Stimulated activated CD4-positive, alpha-beta T cell treated with anti-CD3 and anti-CD28 coated beads, Interleukin-1b, Interleukin-23, amount 100 ng/mL, for 48 hours (primary cell): ENCODE measurements at regions not wholly inside any gene's neighbourhood (a gene's known extent, or its start where the extent isn't known, plus 50 kb on each side); places are given as distances from the start of the nearest gene placed in this dataset.
"Not testable (repeated sequence)": the region's sequence is repeated elsewhere in the genome, so short reads cannot be mapped to it uniquely, and the experiment has no call there.

Source experiments
- DNase-seq: peaks from one replicate; pipeline ENCODE4 v3.0.0-alpha.2; 2020

GRCh38 chr6:68233623-68234022, 401.5 kb upstream of the ADGRB3 start:
- no peak for DNase-seq

DNA sequence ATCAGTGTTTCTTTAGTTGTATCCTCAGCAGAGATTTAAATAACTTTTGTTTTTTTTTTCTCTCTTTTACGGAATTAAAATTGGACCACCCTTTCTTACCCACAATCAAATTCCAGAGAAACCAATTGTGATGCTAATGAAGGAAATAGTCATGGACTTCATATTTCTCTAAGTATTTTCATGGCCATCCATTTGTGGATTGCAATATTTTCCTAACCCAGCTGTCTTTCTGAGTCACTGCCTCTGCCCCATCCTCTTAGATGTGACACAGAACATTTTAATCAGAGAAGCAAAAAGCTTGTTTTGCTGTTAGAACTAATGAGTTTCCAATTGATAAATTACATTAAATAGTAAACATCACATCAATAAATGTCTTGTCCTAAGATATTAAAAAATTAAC, 405.5 kb upstream of the ADGRB3 start:
- DNase-seq: no peak

GRCh38 chr6:68226460-68226859, 408.6 kb upstream of the ADGRB3 start:
- DNase-seq: no peak

DNA sequence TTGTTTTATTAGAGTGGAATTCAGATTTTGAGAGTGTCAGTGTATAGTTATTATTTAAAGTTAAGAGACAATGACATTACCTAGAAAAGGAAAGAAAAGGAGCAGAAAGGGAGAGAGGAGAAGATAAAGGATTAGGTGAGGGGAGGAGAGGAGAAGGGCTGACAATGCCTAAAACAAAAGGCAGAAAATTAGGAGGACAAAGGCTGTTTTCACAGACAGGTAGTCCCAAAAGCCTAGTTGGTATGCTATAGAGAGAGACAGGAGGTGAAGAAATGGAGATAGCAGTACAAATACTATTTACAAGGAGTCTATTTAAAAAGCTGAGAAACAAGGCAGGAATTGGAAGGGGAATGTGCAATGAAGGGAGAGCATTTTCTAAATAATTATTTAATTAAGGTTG, 409.4 kb upstream of the ADGRB3 start:
- DNase-seq: no peak

DNA sequence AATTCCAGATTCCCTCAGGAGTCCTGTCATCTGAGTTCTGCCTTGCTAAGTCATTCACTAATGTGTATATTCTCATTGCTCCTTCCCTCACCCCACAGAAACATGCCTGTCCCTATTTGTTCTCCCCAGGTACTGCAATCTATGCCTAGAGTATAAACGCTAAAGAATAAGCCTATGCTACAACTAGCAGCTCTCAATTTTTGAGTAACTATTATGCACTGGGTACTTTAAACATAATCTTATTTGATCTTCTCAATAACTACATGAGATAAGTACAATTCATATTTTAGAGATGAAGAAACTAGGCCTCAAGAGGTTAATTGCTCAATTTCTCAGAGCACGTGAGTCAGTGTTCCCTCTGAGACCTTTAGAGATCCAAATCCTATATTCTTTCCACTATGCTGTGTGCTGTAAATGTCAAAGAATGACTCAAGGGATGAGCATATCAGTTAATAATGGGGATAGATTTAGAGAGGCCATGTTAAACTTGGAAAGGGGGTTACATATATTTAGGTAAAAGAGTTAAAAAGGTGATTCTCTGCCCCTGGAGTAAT, 423.8 kb upstream of the ADGRB3 start:
- no peak for DNase-seq

GRCh38 chr6:68207612-68208011, 427.5 kb upstream of the ADGRB3 start:
- not testable (repeated sequence) for DNase-seq

DNA sequence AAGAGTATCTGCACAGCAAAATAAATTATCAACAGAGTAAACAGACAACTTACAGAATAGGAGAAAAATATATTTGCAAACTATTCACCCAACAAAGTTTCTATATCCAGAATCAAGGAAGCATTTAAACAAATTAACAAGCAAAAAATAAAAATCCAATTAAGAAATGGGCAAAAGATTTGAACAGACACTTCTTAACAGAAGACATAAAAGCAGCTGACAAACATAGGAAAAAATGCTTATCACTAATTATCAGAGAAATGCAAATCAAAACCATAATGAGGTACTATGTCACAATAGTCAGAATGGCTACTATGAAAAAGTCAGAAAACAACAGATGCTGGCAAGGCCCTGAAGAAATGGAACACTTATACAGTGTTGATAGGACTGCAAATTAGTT, 434.2 kb upstream of the ADGRB3 start:
- no peak for DNase-seq

GRCh38 chr6:68197356-68197755, 437.7 kb upstream of the ADGRB3 start:
- DNase-seq: no peak

DNA sequence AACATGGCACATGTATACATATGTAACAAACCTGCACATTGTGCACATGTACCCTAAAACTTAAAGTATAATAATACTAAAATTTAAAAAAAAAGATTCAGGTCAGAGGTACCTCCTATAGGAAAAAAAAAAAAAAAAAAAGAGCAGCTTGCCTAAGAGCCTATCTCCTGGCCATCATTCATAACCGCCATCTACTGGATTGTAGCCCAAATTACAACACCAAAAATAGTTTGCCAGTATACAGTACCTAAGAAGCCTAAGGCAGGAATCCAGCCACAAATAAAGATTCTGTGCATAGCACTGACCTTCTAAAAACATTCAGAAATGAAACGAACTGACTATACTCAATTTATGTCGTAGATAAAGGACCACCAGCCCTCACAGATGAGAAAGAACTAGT, 438.4 kb upstream of the ADGRB3 start:
- no peak for DNase-seq

DNA sequence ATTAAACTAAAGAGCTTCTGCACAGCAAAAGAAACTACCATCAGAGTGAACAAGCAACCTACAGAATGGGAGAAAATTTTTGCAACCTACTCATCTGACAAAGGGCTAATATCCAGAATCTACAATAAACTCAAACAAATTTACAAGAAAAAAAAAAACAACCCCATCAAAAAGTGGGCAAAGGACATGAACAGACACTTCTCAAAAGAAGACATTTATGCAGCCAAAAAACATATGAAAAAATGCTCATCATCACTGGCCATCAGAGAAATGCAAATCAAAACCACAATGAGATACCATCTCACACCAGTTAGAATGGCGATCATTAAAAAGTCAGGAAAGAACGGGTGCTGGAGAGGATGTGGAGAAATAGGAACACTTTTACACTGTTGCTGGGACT, 439.3 kb upstream of the ADGRB3 start:
- DNase-seq: not testable (repeated sequence)

GRCh38 chr6:68194846-68195478, 440.1 kb upstream of the ADGRB3 start:
- no peak for DNase-seq

DNA sequence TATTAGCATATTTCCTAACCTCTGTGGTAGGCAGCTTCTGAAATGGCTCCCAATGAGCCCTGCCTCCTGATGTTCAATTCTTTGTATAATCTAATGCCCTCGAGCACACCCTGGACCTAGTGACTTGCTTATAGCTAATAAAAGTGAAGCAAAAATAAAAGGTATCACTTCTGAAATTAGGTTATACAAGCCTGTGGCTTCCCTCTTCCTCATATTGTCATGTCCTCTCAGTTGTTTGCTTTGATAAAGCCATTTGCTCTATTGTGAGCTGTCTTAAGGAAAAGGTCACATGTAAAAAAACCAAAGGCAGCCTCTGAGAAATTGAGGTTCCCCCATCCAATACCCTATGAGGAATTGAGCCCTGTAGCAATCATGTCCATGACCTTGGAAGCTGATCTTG, 442.1 kb upstream of the ADGRB3 start:
- DNase-seq: no peak

DNA sequence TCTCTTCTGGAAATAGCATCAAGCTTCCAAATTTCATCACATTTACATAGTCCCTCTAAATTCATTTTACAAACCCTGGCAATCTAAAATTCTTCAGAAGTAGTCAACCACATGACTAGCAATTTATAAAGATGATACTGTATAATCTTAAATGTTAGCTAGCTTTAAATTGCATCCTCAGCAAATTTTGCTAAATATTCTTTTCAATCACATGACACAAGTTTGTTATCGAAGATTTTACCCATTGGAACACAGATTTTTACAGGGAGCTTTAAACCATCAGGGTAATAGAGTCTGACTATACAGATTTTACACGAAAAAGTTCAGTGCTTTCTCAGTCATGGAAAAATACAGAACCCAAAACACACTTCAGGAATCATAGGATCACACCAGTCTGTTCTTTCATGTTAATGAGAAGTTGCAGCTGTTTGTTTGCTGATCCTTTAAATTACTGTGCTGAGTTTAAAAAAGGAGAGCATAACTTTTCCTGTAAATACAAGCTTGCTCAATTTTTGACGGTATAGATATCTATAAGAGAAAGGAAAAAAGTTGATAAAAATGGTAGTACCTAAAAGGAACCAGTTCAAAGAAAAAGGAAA, 445.8 kb upstream of the ADGRB3 start:
- DNase-seq: no peak

- no peak for DNase-seq
These were observed 448.2 kb upstream of the ADGRB3 start for GRCh38 chr6:68186870-68187269.

- DNase-seq: no peak
These were observed 452.7 kb upstream of the ADGRB3 start for GRCh38 chr6:68182386-68182785.

DNA sequence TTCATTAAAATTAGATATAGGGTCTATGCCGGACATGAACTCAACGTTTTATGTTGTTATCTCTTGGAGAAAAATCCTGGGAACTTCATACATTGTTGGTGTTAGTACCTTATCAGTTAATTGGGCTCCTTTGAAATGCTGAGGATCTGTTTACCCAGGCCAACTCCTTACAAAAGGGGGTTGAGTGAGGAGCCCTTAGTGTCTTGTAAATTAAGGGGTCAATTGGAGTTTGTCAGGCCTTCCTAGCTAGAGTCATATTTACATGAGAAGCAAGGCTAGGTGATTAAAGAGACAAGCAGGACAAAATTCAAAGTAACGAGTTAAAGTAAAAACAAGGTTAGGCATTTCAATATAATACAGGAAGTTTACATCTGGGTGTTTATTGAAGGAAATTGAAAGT, 454.1 kb upstream of the ADGRB3 start:
- DNase-seq: not testable (repeated sequence)

DNA sequence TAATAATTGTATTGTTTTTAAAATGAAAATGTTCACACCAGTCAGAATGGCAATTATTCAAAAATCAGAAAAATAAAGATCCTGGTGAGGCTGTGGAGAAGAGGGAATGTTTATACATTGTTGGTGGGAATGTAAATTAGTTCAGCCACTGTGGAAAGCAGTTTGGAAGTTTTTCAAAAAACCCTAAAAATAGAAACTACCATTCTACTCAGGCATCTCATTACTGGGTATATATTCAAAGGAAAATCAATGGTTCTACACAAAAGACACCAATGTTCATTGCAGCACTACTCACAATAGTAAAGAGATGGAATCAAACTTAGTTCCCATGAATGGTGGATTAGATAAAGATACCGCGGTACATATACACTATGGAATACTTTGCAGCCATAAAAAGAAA, 461.5 kb upstream of the ADGRB3 start:
- DNase-seq: no peak

- DNase-seq: no peak
These were observed 465.2 kb upstream of the ADGRB3 start for GRCh38 chr6:68169922-68170321.

- DNase-seq: no peak
These were observed 467.5 kb upstream of the ADGRB3 start for GRCh38 chr6:68167604-68168003.

DNA sequence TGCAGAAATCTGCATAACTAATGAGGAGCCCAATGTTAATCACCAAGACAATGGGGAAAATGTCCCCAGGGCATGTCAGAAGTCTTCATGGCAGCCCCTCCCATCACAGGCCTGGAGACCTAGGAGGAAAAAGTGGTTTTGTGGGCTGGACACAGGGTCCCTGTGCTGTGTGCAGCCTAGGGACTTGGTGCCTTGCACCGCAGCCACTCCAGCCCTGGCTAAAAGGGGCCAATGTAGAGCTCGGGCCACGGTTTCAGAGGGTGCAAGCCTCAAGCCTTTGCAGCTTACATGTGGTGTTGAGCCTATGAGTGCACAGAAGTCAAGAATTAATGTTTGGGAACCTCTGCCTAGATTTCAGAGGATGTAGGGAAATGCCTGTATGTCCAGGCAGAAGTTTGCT, 474.3 kb upstream of the ADGRB3 start:
- not testable (repeated sequence) for DNase-seq

- DNase-seq: no peak
These were observed 474.7 kb upstream of the ADGRB3 start for GRCh38 chr6:68160348-68160747.

- no peak for DNase-seq
These were observed 475.6 kb upstream of the ADGRB3 start for GRCh38 chr6:68159433-68159832.

GRCh38 chr6:68158256-68158655, 476.8 kb upstream of the ADGRB3 start:
- DNase-seq: no peak

DNA sequence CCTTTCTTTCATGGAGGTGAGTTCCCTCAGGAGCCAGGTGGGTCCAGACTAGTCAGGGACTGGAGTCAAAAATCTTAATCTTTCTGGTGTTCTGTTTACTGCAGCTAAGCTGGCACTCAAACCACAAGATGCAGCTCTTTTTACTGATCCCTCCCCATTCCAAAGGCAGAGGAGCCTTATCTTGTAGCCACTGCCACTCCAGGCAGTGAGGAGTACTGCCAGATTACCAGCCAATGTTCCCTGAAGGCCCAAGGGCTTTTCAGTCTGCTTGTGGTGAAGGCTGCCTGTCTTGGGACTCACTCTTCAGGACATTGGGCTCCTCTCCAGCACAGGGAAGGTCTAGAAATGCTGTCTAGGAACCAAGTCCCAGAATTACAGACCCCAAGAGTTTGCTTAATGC, 490.4 kb upstream of the ADGRB3 start:
- no peak for DNase-seq

GRCh38 chr6:68141190-68141589, 493.9 kb upstream of the ADGRB3 start:
- no peak for DNase-seq
